HepG2 (cell line): ENCODE measurements at regions not wholly inside any gene's neighbourhood (a gene's known extent, or its start where the extent isn't known, plus 50 kb on each side); places are given as distances from the start of the nearest gene placed in this dataset.
A peak's percentile ranks its signal among the peaks of the same experiment; 100 is the strongest.

Experiments
- E2F2 ChIP-seq: sonication (generic); formaldehyde crosslinking; IDR thresholded peaks from 2 replicates; pipeline ENCODE4 v1.4.0; 2020; ENCODE audit warnings: missing genetic modification reagents, borderline replicate concordance
- EP300 ChIP-seq, 3 experiments: sonication (generic) in 1 of 3; formaldehyde crosslinking in 1 of 3; IDR thresholded peaks; 2 replicates each; pipeline versions ENCODE4 v1.5.1 to v1.6.1; 2011 to 2020; ENCODE audit warnings: low read depth in 2 of 3, low read length in 2 of 3, borderline replicate concordance in 1 of 3, improper control_type of control experiment in 1 of 3, mild to moderate bottlenecking in 1 of 3, missing genetic modification reagents in 1 of 3, moderate library complexity in 1 of 3
- GABPA ChIP-seq, 2 experiments: IDR thresholded peaks; 2 replicates each; pipeline ENCODE4 v1.6.1; 2011 to 2016; ENCODE audit warnings: low read depth in 2 of 2, low read length in 1 of 2, missing biosample characterization in 1 of 2, missing genetic modification characterization in 1 of 2
- IRX3 ChIP-seq: sonication (generic); formaldehyde crosslinking; IDR thresholded peaks from 2 replicates; pipeline ENCODE4 v1.8.1; 2023; ENCODE audit warnings: mild to moderate bottlenecking, low read depth, missing genetic modification reagents, borderline replicate concordance
- KDM5A ChIP-seq: fragments of 200-600 bp; sonication (generic); IDR thresholded peaks from 2 replicates; pipeline ENCODE4 v1.7.0; 2018; ENCODE audit warnings: antibody characterized with exemption, mild to moderate bottlenecking, low read length, borderline replicate concordance
- KLF6 ChIP-seq: IDR thresholded peaks from 2 replicates; pipeline ENCODE4 v1.8.0; 2016; ENCODE audit warnings: missing biosample characterization, missing genetic modification reagents
- MEF2D ChIP-seq: sonication (generic); formaldehyde crosslinking; IDR thresholded peaks from 2 replicates; pipeline ENCODE4 v1.5.1; 2020; ENCODE audit warnings: mild to moderate bottlenecking, missing genetic modification reagents
- RNF2 ChIP-seq: fragments of 450-650 bp; conservative IDR thresholded peaks from 2 replicates; pipeline ENCODE4 v1.6.1; 2016; ENCODE audit warnings: low read depth
- STAT5B ChIP-seq: sonication (generic); formaldehyde crosslinking; IDR thresholded peaks from 2 replicates; pipeline ENCODE4 v1.4.0; 2020; ENCODE audit warnings: missing genetic modification reagents
- TFDP2 ChIP-seq: sonication (generic); formaldehyde crosslinking; IDR thresholded peaks from 2 replicates; pipeline ENCODE4 v1.4.0; 2020; ENCODE audit warnings: missing genetic modification reagents
- ZBTB43 ChIP-seq: sonication (generic); formaldehyde crosslinking; conservative IDR thresholded peaks from 2 replicates; pipeline ENCODE4 v1.4.0; 2020; ENCODE audit warnings: missing genetic modification reagents
- ZNF484 ChIP-seq: sonication (generic); formaldehyde crosslinking; IDR thresholded peaks from 2 replicates; pipeline ENCODE4 v1.5.1; 2020; ENCODE audit warnings: mild to moderate bottlenecking, low read depth, missing genetic modification reagents, borderline replicate concordance
- ZNF547 ChIP-seq: sonication (generic); formaldehyde crosslinking; IDR thresholded peaks from 2 replicates; pipeline ENCODE4 v1.5.1; 2020; ENCODE audit warnings: mild to moderate bottlenecking, missing genetic modification reagents
- ZNF558 ChIP-seq: sonication (generic); formaldehyde crosslinking; IDR thresholded peaks from 2 replicates; pipeline ENCODE4 v1.9.0; 2022; ENCODE audit warnings: mild to moderate bottlenecking, missing genetic modification reagents, borderline replicate concordance
- ZNF609 ChIP-seq: sonication (generic); formaldehyde crosslinking; IDR thresholded peaks from 2 replicates; pipeline ENCODE4 v1.4.0; 2020; ENCODE audit warnings: mild to moderate bottlenecking, missing genetic modification reagents, borderline replicate concordance
- ZNF670 ChIP-seq: sonication (generic); formaldehyde crosslinking; IDR thresholded peaks from 2 replicates; pipeline ENCODE4 v1.8.0; 2022; ENCODE audit warnings: mild to moderate bottlenecking, missing genetic modification reagents, borderline replicate concordance
- ZSCAN20 ChIP-seq: sonication (generic); formaldehyde crosslinking; IDR thresholded peaks from 2 replicates; pipeline ENCODE4 v1.4.0; 2020; ENCODE audit warnings: missing genetic modification reagents, mild to moderate bottlenecking, borderline replicate concordance

- TF ChIP-seq TFDP2 (no peak), EP300 (IDR thresholded peaks at IDR 0.05; ENCODE audit: low read depth in 2 of 2, low read length in 2 of 2) (no peak), EP300 (CRISPR knock-in tag; IDR thresholded peaks at IDR 0.05; ENCODE audit: borderline replicate concordance) (no peak), ZNF547 (CRISPR knock-in tag) (0 out of 2 replicates have a peak, but pooled peaks have one; percentile 41), STAT5B (CRISPR knock-in tag) (no peak), E2F2 (CRISPR knock-in tag) (no peak), KDM5A (no peak), GABPA (IDR thresholded peaks at IDR 0.05; ENCODE audit: low read depth, low read length) (no peak), GABPA (CRISPR knock-in tag; IDR thresholded peaks at IDR 0.05; ENCODE audit: low read depth) (no peak), ZNF558 (no peak), RNF2 (0 out of 2 replicates have a peak, but pooled peaks have one; percentile 41), ZNF670 (CRISPR knock-in tag) (no peak), ZBTB43 (CRISPR knock-in tag) (no peak), KLF6 (CRISPR knock-in tag) (no peak), ZNF609 (CRISPR knock-in tag) (peak; percentile 42; the same call in 1 of the 2 replicates), ZSCAN20 (CRISPR knock-in tag) (no peak), ZNF484 (CRISPR knock-in tag) (no peak), IRX3 (no peak), MEF2D (CRISPR knock-in tag) (peak; percentile 98)
These were observed 394.9 kb downstream of the GADD45G start (continued) for GRCh38 chr9:89999534-90000370.
